OCI-LY3 (cell line): ENCODE measurements at regions not wholly inside any gene's neighbourhood (a gene's known extent, or its start where the extent isn't known, plus 50 kb on each side); places are given as distances from the start of the nearest gene placed in this dataset.

ENCODE experiments used
- H2AFZ ChIP-seq: fragments of 200-600, 300-600 bp; shearing (Covaris generic); 2 replicates; pipeline ENCODE4 v1.6.0; 2014; ENCODE audit warnings: antibody characterized with exemption, low read depth, low read length
- H3K27ac ChIP-seq: fragments of 200-600, 300-600 bp; sonication (generic); 2 replicates; pipeline ENCODE4 v1.5.1; 2014; ENCODE audit warnings: mild to moderate bottlenecking, low read length, moderate library complexity, mixed read lengths
- H3K27me3 ChIP-seq: fragments of 200-600, 300-600 bp; sonication (generic); 2 replicates; pipeline ENCODE4 v1.6.1; 2014; ENCODE audit warnings: low read depth, low read length, mixed read lengths
- H3K36me3 ChIP-seq: fragments of 200-600, 300-600 bp; sonication (generic); replicated peaks from 2 replicates; pipeline ENCODE3; 2014; ENCODE audit warnings: low read depth, low read length, mixed read lengths
- H3K4me1 ChIP-seq: fragments of 300-600, 200-600 bp; sonication (generic); 2 replicates; pipeline ENCODE4 v1.6.1; 2014; ENCODE audit warnings: low read length, mixed read lengths
- H3K4me2 ChIP-seq: fragments of 200-600, 300-600 bp; sonication (generic); 2 replicates; pipeline ENCODE4 v1.6.1; 2014; ENCODE audit warnings: low read length, mixed read lengths
- H3K4me3 ChIP-seq: fragments of 300-600, 200-600 bp; sonication (generic); 2 replicates; pipeline ENCODE4 v1.5.1; 2014; ENCODE audit warnings: antibody characterized with exemption, mild to moderate bottlenecking, low read length, moderate library complexity
- H3K79me2 ChIP-seq: fragments of 300-600, 200-600 bp; shearing (Covaris generic); 2 replicates; pipeline ENCODE4 v1.6.1; 2014; ENCODE audit warnings: mild to moderate bottlenecking, low read length, mixed read lengths
- H3K9ac ChIP-seq: fragments of 300-600, 200-600 bp; shearing (Covaris generic); 2 replicates; pipeline ENCODE4 v1.6.0; 2014; ENCODE audit warnings: mild to moderate bottlenecking, low read length, moderate library complexity
- H3K9me3 ChIP-seq: fragments of 200-600, 300-600 bp; shearing (Covaris generic); 2 replicates; pipeline ENCODE4 v1.6.1; 2014; ENCODE audit warnings: low read length, mixed read lengths; ENCODE audit not compliant: insufficient read depth
- H4K20me1 ChIP-seq: fragments of 200-600, 300-600 bp; sonication (generic); 2 replicates; pipeline ENCODE4 v1.6.1; 2016; ENCODE audit warnings: low read length, mixed read lengths; ENCODE audit not compliant: insufficient read depth
- EZH2phosphoT487 ChIP-seq: fragments of 200-600 bp; shearing (Covaris generic); IDR thresholded peaks from 2 replicates; pipeline ENCODE4 v1.6.1; 2018; ENCODE audit warnings: antibody characterized with exemption, mixed run types, low read depth
- TF ChIP-seq, protein P1 (sequence below): fragments of 200-600, 300-600 bp; sonication (generic); IDR thresholded peaks from 2 replicates; pipeline ENCODE4 v1.5.1; 2014; ENCODE audit warnings: antibody characterized with exemption, low read length, low read depth

DNA sequence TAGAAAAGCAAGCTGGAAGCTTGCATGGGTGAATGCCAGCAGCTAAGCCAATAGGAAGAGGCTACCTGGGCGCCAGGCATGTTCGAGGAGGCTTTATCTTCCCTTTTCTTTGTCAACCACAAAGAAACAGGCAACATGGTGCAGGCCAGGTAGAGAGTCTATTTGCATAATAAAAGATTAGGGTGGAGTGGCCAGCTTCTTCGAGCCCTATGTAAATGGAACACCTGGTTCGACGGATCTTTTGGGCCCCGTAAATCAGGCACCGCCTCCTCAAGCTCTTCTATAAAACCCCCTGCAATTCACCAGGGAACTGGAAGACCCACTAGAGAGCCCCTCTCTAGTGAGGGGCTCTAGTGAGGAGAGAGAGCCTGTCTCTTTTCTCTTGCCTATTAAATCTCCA is 1106.2 kb upstream of the CELF2 start:
- H3K9me3 ChIP-seq = no peaks in the 10 kb centered on the region
- TF ChIP-seq, protein P1, sequence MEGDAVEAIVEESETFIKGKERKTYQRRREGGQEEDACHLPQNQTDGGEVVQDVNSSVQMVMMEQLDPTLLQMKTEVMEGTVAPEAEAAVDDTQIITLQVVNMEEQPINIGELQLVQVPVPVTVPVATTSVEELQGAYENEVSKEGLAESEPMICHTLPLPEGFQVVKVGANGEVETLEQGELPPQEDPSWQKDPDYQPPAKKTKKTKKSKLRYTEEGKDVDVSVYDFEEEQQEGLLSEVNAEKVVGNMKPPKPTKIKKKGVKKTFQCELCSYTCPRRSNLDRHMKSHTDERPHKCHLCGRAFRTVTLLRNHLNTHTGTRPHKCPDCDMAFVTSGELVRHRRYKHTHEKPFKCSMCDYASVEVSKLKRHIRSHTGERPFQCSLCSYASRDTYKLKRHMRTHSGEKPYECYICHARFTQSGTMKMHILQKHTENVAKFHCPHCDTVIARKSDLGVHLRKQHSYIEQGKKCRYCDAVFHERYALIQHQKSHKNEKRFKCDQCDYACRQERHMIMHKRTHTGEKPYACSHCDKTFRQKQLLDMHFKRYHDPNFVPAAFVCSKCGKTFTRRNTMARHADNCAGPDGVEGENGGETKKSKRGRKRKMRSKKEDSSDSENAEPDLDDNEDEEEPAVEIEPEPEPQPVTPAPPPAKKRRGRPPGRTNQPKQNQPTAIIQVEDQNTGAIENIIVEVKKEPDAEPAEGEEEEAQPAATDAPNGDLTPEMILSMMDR = no peak
- no peak for TF ChIP-seq EZH2phosphoT487

DNA sequence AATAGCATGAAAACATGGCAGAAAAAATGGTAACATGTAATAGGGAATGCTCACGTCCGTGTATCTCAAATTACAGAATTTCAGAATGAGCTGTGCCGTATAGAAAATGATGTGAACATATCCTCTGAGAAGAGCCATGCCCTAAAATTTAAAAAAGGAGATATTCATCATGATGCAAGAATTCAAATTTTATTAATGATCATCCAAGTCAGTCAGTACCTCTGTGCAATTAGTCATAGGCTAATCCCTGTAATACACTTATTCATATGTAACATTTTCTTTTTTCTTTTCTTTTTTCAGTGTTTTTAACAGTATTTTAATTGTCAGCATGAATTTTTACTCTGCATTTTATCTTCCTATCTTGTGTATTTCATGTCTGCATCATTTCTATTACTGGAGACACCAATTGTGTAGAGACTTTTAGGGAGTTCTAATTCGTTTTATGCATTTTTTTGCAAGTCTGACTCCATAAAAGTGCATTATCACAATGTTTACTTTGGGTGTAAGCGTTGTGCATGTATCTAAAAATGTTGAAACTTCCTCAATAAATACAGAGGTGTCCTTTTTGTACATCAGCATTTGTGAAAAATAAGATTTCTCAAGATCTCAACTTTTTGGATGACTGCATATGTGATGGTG is 1103.7 kb upstream of the CELF2 start:
- H3K27ac ChIP-seq = no peak overlapping the region
- no peaks in the 10 kb centered on the region for H3K27me3 ChIP-seq
- no peak overlapping the region for H3K9ac ChIP-seq
- H3K36me3 ChIP-seq = no peaks in the 10 kb centered on the region
- no peaks in the 10 kb centered on the region for H4K20me1 ChIP-seq
- H3K4me3 ChIP-seq = no peak overlapping the region
- no peak overlapping the region for H2AFZ ChIP-seq
- H3K4me1 ChIP-seq = no peaks in the 10 kb centered on the region
- H3K79me2 ChIP-seq = no peaks in the 10 kb centered on the region
- H3K4me2 ChIP-seq = no peak overlapping the region
- TF ChIP-seq, protein P1 = no peak
- no peak for TF ChIP-seq EZH2phosphoT487
- no peaks in the 10 kb centered on the region for H3K9me3 ChIP-seq

More for the DNA sequence above, 1106.2 kb upstream of the CELF2 start:
- H2AFZ ChIP-seq = no peak overlapping the region
- H3K27me3 ChIP-seq = no peaks in the 10 kb centered on the region
- no peaks in the 10 kb centered on the region for H4K20me1 ChIP-seq
- no peaks in the 10 kb centered on the region for H3K79me2 ChIP-seq
- H3K9ac ChIP-seq = no peak overlapping the region
- H3K4me3 ChIP-seq = no peak overlapping the region
- H3K27ac ChIP-seq = no peak overlapping the region
- no peaks in the 10 kb centered on the region for H3K4me1 ChIP-seq
- H3K36me3 ChIP-seq = no peaks in the 10 kb centered on the region
- no peak overlapping the region for H3K4me2 ChIP-seq

GRCh38 chr10:9921544-9921943 is 1096.1 kb upstream of the CELF2 start:
- no peaks in the 10 kb centered on the region for H3K36me3 ChIP-seq
- H2AFZ ChIP-seq = no peak overlapping the region
- no peak overlapping the region for H3K9ac ChIP-seq
- no peak overlapping the region for H3K4me3 ChIP-seq
- no peaks in the 10 kb centered on the region for H3K79me2 ChIP-seq
- no peak overlapping the region for H3K4me2 ChIP-seq
- H4K20me1 ChIP-seq = no peaks in the 10 kb centered on the region
- no peaks in the 10 kb centered on the region for H3K9me3 ChIP-seq
- H3K27me3 ChIP-seq = no peaks in the 10 kb centered on the region
- no peaks in the 10 kb centered on the region for H3K4me1 ChIP-seq
- H3K27ac ChIP-seq = no peak overlapping the region
- TF ChIP-seq, protein P1 = no peak
- TF ChIP-seq EZH2phosphoT487 = no peak

DNA sequence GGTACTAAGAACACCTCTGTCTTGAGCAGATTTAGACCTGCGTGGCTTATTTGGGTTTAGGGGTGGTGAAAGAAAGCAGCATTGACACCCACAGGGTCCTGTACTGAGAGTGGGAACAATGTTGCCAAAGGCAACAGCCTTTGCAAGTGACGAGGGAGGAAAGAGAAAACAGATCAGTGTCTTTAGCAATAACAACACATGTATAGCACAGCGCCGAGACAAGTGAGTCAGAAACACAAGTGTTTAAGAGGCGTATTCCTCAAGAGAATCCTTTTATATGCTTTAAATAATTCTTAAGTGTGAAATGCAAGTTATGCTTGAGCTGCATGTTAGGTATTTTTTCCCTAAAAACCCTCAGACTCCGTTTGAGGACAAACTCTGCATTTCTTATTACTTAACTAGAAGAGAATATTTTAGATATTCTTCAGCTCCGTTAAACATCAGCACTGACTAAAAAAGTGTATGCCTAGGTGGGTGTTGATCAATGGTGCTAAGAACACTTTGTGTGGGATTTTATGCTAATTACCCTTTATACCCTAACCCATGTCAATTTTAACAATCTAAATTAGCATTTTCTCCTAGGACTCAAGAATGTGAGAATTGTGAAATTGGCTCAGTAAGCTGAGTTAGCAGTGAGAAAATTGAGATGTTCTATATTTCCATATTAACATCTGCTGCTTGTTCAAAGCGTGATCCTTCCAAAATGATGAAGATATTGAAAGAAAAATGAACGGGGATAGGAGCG is 1095.4 kb upstream of the CELF2 start:
- Histone ChIP-seq H3K9ac (no peak overlapping the region), H3K4me2 (no peak overlapping the region), H3K79me2 (no peaks in the 10 kb centered on the region), H3K36me3 (no peaks in the 10 kb centered on the region), H3K9me3 (no peaks in the 10 kb centered on the region), H4K20me1 (no peaks in the 10 kb centered on the region), H2AFZ (no peak overlapping the region), H3K27me3 (no peaks in the 10 kb centered on the region), H3K27ac (no peak overlapping the region), H3K4me1 (no peaks in the 10 kb centered on the region), H3K4me3 (no peak overlapping the region)
- TF ChIP-seq, protein P1 = no peak
- TF ChIP-seq EZH2phosphoT487 = no peak
